ENCODE measurements at regions not wholly inside any gene's neighbourhood (a gene's known extent, or its start where the extent isn't known, plus 50 kb on each side); places are given as distances from the start of the nearest gene placed in this dataset.

DNA sequence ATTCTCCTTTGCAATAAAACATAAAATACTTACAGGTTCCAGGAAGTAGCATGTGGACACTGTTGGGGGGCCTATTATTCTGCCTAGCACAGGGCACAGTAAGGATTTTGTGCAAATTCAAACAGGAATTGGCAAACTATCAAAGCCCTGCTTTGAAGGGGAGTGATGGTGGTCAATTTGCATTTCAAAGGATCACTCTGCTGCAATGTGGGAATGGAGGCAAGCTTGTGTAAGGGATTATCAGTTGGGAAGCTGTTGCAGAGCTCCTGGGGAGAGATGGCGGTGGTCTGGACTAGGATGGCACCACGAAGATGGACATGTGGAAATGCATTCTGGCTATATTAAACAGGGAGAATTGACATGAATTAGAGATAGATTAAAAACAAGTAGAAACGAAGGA is 990.7 kb upstream of the RBFOX1 start:
- Histone ChIP-seq H3K4me3 (no peak overlapping the region), H3K4me1 (no peaks in the 10 kb centered on the region), H3K27ac (no peak overlapping the region), H3K36me3 (no peaks in the 10 kb centered on the region), H3K27me3 (no peaks in the 10 kb centered on the region), H3K9me3 (peaks cover 0 to 14% (median 0%) of the 10 kb centered on the region in 4 donors)
- 35 to 48% methylated on average over 3 of the region's 3 CpGs for WGBS, 2 donors
- no peak for DNase-seq
- no peak for TF ChIP-seq EP300 (IDR thresholded peaks at IDR 0.05)
- TF ChIP-seq, protein P1, sequence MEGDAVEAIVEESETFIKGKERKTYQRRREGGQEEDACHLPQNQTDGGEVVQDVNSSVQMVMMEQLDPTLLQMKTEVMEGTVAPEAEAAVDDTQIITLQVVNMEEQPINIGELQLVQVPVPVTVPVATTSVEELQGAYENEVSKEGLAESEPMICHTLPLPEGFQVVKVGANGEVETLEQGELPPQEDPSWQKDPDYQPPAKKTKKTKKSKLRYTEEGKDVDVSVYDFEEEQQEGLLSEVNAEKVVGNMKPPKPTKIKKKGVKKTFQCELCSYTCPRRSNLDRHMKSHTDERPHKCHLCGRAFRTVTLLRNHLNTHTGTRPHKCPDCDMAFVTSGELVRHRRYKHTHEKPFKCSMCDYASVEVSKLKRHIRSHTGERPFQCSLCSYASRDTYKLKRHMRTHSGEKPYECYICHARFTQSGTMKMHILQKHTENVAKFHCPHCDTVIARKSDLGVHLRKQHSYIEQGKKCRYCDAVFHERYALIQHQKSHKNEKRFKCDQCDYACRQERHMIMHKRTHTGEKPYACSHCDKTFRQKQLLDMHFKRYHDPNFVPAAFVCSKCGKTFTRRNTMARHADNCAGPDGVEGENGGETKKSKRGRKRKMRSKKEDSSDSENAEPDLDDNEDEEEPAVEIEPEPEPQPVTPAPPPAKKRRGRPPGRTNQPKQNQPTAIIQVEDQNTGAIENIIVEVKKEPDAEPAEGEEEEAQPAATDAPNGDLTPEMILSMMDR (IDR thresholded peaks at IDR 0.05): no peak
- no peak for TF ChIP-seq POLR2AphosphoS5 (IDR thresholded peaks at IDR 0.05)
- TF ChIP-seq POLR2A (IDR thresholded peaks at IDR 0.05): no peak
- no peak for ATAC-seq (ENCODE audit: low FRiP score in 2 of 2)

GRCh38 chr16:6335072-6335471 is 997.6 kb upstream of the RBFOX1 start:
- TF ChIP-seq, protein P1 (IDR thresholded peaks at IDR 0.05): peak in 2 of 6 experiments; percentile 7 to 9
- TF ChIP-seq POLR2A (IDR thresholded peaks at IDR 0.05): no peak
- ATAC-seq (ENCODE audit: low FRiP score in 2 of 2) (no peak), DNase-seq (no peak)
- H3K9me3 ChIP-seq: no peaks in the 10 kb centered on the region
- H3K27ac ChIP-seq: no peak overlapping the region
- H3K4me3 ChIP-seq: no peak overlapping the region
- no peaks in the 10 kb centered on the region for H3K36me3 ChIP-seq
- H3K4me1 ChIP-seq: no peaks in the 10 kb centered on the region
- no peaks in the 10 kb centered on the region for H3K27me3 ChIP-seq
- WGBS, 2 donors: 66 to 71% methylated on average over 6 of the region's 6 CpGs

DNA sequence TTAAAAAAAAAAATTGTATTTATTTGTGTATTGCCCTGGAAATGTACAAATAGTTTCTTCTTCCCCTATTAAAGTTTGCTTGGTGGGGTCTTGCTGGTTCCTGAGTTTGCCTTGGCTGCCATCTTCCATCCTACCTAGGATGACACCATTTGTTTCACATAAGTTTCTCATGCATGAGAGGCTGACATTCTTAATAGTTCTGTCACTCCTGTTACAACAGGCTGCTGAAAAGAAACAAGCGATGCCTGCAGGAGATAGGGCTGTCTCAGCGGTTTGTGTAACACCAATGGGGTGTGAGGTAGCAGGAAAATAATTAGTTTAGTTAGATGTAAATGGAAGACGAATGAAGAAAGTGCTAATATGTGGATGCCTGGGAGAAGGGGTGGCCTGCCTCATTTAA is 1000.9 kb upstream of the RBFOX1 start:
- Histone ChIP-seq H3K36me3 (no peaks in the 10 kb centered on the region), H3K9me3 (no peaks in the 10 kb centered on the region), H3K4me3 (no peak overlapping the region), H3K27ac (no peak overlapping the region), H3K27me3 (no peaks in the 10 kb centered on the region), H3K4me1 (no peaks in the 10 kb centered on the region)
- WGBS, 2 donors: 38 to 44% methylated on average over 3 of the region's 3 CpGs
- no peak for DNase-seq
- no peak for ATAC-seq (ENCODE audit: low FRiP score in 2 of 2)
- TF ChIP-seq, protein P1 (IDR thresholded peaks at IDR 0.05): no peak
- no peak for TF ChIP-seq POLR2AphosphoS5 (IDR thresholded peaks at IDR 0.05)
- TF ChIP-seq POLR2A (IDR thresholded peaks at IDR 0.05): no peak
- no peak for TF ChIP-seq EP300 (IDR thresholded peaks at IDR 0.05)

- Histone ChIP-seq H3K36me3 (no peaks in the 10 kb centered on the region), H3K9me3 (no peaks in the 10 kb centered on the region), H3K27me3 (no peaks in the 10 kb centered on the region), H3K4me1 (no peaks in the 10 kb centered on the region), H3K4me3 (no peak overlapping the region), H3K27ac (no peak overlapping the region)
- 54 to 62% methylated on average over 4 of the region's 4 CpGs for WGBS, 2 donors
- TF ChIP-seq POLR2AphosphoS5 (IDR thresholded peaks at IDR 0.05): no peak
- TF ChIP-seq EP300 (IDR thresholded peaks at IDR 0.05): no peak
- ATAC-seq (ENCODE audit: low FRiP score in 2 of 2) (no peak), DNase-seq (no peak)
These were observed 1014.7 kb upstream of the RBFOX1 start for GRCh38 chr16:6317934-6318333.

DNA sequence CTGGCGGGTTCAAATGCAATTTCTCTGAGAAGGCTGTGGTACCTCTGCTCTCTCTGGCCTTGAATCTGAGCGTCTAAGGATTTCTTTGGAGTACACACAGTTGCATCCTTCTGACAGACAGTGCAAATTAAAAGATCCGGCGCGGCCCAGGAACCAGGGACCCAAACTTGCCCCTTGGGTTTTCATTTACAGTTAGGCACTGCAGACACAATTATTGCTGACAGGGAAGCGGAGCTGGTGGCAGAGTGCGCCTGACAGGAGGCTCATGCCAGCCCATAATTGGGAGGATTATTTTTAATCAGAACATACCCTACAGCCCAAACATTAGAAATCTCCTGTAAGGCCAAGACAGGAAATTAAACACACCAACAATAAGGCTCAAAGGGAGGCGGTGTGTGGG is 1023.4 kb upstream of the RBFOX1 start:
- TF ChIP-seq, protein P1 (IDR thresholded peaks at IDR 0.05): no peak
- no peak for TF ChIP-seq EP300 (IDR thresholded peaks at IDR 0.05)
- no peak for TF ChIP-seq POLR2A (IDR thresholded peaks at IDR 0.05)
- no peak for TF ChIP-seq POLR2AphosphoS5 (IDR thresholded peaks at IDR 0.05)
- DNase-seq (no peak), ATAC-seq (ENCODE audit: low FRiP score in 2 of 2) (no peak)
- Histone ChIP-seq H3K36me3 (no peaks in the 10 kb centered on the region), H3K9me3 (no peaks in the 10 kb centered on the region), H3K4me1 (no peaks in the 10 kb centered on the region), H3K27ac (no peak overlapping the region), H3K27me3 (no peaks in the 10 kb centered on the region), H3K4me3 (no peak overlapping the region)
- 81 to 83% methylated on average over 8 of the region's 8 CpGs for WGBS, 2 donors
